ENCODE measurements at regions not wholly inside any gene's neighbourhood (a gene's known extent, or its start where the extent isn't known, plus 50 kb on each side); places are given as distances from the start of the nearest gene placed in this dataset.

DNA sequence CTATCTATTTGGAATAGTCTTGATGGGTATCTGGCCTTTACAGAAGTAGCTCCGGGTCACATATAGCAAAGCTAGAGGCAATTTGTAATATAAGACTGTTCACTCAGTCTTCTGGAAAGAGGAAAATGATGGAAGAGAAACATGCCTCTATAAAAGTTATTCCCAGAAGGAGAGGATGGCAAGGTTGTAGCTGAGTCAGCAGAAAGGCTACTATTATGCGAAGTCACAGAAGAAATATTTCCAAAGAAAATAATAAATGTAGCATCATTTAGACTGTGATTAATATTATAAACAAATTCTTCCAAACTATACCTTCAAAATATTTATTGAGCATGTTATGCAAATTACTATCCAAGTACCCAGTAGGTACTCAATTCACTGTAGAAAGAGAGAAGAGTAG, 1027.7 kb upstream of the TMEFF2 start:
- TF ChIP-seq, protein P1, sequence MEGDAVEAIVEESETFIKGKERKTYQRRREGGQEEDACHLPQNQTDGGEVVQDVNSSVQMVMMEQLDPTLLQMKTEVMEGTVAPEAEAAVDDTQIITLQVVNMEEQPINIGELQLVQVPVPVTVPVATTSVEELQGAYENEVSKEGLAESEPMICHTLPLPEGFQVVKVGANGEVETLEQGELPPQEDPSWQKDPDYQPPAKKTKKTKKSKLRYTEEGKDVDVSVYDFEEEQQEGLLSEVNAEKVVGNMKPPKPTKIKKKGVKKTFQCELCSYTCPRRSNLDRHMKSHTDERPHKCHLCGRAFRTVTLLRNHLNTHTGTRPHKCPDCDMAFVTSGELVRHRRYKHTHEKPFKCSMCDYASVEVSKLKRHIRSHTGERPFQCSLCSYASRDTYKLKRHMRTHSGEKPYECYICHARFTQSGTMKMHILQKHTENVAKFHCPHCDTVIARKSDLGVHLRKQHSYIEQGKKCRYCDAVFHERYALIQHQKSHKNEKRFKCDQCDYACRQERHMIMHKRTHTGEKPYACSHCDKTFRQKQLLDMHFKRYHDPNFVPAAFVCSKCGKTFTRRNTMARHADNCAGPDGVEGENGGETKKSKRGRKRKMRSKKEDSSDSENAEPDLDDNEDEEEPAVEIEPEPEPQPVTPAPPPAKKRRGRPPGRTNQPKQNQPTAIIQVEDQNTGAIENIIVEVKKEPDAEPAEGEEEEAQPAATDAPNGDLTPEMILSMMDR (IDR thresholded peaks at IDR 0.05; ENCODE audit: insufficient read depth, low read depth, low read length) = no peak
- TF ChIP-seq EZH2 (IDR thresholded peaks at IDR 0.05; ENCODE audit: insufficient read depth, low read length) = no peak
